NCI-H146 (cell line): ENCODE measurements at regions not wholly inside any gene's neighbourhood (a gene's known extent, or its start where the extent isn't known, plus 50 kb on each side); places are given as distances from the start of the nearest gene placed in this dataset.
"Not testable (repeated sequence)": the region's sequence is repeated elsewhere in the genome, so short reads cannot be mapped to it uniquely, and the experiment has no call there.

Experiments used
- DNase-seq: peaks from one replicate; lab custom pipeline; 2025; lab: John Stamatoyannopoulos, UW

GRCh38 chr12:34198924-34199323, 176.6 kb downstream of the ALG10 start:
- no peak for DNase-seq

- no peak for DNase-seq
Observed at GRCh38 chr12:34203866-34204620, 181.7 kb downstream of the ALG10 start.

DNA sequence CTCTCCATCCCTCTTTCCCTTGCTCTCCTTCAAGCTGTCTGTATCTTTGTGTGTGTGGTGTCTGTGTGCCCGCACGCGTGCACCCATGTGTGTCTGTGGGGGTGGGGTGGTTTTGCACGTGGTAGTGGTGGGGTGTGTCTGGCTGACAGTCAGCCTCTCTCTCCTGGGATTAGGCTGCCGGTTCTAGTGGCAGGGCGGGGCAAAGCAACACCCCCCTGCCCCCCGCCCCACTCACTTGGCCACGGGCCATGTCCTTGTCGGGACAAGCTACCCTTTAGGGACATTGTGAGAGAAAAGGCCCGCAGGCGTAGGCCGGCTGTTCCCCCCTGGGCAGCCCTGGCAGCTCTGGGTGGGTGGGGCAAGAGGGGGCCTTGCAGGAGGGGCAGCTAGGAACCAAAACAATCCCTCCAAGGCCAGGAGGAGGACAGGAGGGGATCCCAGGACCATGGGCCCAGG, 182.6 kb downstream of the ALG10 start:
- no peak for DNase-seq

DNA sequence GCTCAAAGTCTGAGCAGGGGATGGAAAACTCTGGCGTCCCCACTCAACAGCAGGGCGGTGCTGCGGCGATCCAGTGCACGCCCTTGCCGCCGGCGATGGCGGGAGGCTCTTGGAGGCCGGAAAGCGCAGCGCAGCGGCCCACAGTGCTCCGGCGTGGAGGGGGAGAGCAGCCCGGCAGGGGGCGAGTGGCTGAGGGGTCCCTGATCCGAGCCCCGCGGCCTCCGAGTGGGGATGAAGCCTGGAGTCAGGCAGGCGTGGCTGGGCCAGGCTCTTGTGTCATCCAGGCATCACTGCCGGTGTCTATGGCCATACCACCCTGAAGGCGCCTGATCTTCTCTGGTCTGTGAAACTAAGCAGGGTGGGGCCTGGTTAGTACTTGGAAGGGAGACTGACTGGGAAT, 183.1 kb downstream of the ALG10 start:
- no peak for DNase-seq

- no peak for DNase-seq
Observed at GRCh38 chr12:34206061-34206785, 183.9 kb downstream of the ALG10 start.

GRCh38 chr12:34207858-34208257, 185.6 kb downstream of the ALG10 start:
- no peak for DNase-seq

- DNase-seq: no peak
Observed at GRCh38 chr12:34208331-34209258, 186.3 kb downstream of the ALG10 start.

GRCh38 chr12:34209259-34209835, 187.1 kb downstream of the ALG10 start:
- no peak for DNase-seq

DNA sequence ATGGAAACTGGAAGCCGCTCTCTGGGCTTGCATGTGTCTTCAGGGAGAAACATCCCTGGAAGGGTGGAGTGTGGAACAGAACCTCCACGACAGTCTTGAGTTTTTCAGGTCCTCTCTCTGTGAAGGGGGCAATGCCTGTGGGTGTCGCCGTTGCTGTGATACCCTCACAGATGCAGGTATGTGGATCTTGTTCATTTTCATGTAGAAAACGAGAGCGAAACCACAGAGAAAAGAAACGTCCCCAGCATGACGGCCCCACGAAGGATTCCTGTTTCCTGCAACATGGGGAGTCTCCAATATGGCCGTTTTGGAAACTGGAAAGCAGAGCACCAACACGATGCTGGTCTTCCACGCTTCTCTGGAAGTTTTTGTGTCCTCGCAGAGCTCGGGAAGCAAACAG, 187.9 kb downstream of the ALG10 start:
- DNase-seq: no peak

GRCh38 chr12:34210689-34211530, 188.6 kb downstream of the ALG10 start:
- DNase-seq: no peak

GRCh38 chr12:34212651-34213050, 190.4 kb downstream of the ALG10 start:
- no peak for DNase-seq

DNA sequence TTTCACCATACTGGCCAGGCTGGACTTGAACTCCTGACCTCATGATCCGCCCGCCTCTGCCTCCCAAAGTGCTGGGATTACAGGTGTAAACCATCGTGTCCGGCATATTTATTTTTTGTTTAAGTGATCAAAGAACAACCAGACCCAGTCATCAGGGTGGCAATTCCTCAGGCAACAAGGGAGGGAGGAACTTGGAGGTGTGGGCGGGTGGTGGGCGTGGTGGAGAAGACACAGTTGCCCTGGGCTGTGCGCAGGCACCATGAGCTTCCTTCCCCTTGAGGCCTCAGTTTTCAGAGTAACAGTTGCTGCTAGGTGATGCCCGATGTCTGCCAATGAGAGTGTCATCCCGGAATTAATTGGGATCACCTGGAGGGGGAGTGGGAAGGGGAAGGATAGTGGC, 191.7 kb downstream of the ALG10 start:
- DNase-seq: no peak

DNA sequence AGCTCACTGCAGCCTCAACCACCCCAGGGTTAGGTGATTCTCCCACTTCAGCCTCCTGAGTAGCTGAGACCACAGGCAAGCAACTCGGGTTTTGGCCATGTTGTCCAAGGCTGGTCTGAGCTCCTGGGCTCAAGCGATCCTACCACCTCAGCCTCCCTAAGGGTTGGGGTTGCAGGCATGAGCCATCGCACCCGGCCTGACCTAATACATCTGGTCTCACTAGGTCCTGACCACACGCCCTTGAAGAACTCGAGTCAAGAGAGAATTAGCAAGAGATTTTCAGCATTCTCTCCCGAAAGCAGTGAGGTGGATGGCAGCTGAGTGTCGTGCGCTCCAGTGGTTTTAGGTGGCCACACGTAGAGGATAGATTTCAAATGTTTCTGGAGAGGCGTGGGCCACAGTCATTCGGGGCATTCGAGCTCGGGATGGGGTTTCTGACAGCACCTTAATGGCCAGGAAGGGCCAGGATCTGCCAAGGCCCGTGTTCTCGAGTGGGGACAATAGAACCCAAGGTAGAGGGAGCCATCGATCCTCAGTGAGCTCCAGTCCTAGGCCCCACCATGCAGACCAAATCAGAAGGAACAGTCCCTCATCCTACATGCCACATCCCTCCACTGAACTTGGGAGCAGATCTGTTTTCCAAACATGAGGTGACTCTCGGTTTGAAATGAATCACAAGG, 193.1 kb downstream of the ALG10 start:
- no peak for DNase-seq

DNA sequence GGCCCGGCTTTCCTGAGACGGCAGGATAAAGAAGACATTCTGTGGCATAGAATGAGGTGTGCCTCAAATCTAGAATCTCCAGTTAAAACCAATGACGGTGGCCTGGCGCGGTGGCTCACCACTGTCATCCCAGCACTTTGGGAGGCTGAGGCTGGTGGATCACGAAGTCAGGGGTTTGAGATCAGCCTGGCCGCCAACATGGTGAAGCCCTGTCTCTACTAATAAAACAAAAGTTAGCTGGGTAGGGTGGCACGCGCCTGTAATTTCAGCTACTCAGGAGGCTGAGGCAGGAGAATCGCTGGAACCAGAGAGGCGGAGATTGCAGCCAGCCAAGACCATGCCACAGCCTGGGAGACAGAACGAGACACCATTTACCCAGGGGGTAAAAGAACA, 193.6 kb downstream of the ALG10 start:
- no peak for DNase-seq

GRCh38 chr12:34217660-34218059, 195.4 kb downstream of the ALG10 start:
- no peak for DNase-seq

DNA sequence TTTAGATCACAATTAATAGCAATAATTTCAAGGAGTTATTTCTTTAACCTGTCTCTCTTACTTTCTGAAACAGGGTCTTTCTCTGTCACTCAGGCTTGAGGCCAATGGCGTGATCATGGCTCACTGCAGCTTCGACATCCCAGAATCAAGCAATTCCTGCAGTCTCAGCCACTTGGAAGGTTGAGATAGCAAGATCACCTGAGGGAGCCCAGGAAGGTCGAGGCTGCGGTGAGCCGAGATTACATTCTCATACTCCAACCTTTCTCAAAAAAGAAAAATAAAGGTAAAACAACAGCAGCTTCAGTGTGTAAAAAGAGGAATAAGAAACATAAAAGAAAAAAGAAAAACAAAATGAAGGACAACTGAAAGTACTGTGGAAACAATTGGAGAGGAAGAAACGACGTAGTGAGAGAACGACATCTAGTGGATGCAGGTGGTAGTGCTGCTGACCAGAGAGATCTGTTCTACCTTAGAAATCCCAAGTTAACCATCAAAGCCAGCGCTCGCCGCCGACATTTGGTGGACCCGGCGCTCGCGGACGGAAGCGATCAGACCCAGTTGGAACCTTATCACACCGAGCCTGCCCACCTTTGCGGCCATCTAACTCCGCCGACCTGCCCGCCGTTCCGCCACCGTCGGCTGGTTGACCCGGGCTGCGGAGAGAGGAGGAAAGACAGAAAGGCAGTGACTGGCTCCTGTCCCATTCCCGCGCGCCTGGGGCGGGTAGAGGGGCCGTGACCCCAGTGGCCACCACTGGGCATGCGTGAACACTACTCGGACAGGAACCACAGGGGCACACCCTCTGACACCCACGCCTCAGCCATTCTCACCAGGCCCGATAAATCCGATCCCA, 196.1 kb downstream of the ALG10 start:
- peak; percentile 68 for DNase-seq

DNA sequence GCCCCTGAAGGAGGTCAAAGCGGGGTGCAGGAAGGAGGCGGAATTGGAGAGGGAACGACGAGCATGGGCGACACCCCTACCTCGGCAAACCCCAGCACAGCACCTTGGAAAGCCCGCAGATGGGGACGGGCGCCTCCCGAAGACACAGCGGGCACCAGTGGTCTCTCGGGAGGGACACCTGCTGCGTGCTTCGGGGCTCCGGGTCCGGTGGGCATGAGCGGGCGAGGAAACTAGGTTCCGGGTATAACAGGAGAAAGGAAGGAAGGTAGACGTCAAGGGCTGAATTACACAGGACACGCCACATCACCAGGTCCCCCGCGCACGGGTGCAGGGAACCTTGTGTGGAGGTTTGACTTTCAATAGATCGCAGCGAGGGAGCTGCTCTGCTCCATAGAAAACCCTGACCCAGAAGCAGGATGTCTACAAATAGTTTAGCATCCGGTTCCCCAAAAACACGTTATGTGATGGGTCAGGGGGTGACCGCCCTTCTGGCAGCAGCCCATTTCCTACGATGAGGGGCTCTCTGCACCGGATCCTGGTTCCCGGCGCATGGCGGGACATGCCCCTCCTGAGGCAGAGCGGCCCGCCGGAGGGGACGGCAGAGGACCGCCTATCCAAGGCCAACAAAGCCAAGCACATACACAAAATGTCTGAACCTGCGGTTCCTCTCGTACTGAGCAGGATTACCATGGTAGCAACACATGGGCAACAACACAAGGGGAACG, 196.9 kb downstream of the ALG10 start:
- peak; percentile 32 for DNase-seq

DNA sequence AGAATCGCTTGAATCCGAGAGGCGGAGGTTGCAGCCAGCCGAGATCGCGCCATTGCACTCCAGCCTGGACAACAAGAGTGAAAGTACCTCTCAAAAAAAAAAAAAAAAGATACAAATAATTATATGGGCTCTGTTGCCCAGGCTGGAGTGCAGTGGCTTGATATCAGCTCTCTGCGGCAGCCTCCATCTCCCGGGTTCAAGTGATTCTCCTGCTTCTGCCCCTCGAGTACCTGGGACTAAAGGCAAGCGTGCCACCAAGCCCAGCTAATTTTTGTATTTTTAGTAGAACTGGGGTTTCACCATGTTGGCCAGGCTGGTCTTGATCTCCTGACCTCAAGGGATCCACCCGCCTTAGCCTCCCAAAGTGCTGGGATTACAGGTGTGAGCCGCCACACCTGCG, 197.8 kb downstream of the ALG10 start:
- not testable (repeated sequence) for DNase-seq

DNA sequence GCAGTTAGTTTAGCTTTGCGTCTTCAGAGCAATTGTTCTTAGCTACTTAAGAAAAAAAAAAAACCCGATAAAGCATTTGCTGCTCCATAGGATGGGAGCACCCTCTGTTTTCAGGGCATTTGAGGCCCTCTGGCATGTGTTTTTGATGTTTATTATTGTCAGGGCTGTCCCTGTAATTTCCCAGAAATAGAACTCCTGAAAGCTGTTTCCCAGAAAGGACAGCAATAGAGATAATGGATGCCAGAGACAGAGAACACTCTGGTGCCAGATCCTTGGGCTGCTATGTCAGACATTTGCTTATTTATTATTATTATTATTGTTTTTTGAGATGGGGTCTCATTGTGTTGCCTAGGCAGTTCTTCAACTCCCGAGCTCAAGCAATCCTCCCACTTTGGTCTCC, 201.3 kb downstream of the ALG10 start:
- no peak for DNase-seq
